ENCODE measurements at regions not wholly inside any gene's neighbourhood (a gene's known extent, or its start where the extent isn't known, plus 50 kb on each side); places are given as distances from the start of the nearest gene placed in this dataset.
A peak's percentile ranks its signal among the peaks of the same experiment; 100 is the strongest.
"Not testable (repeated sequence)": the region's sequence is repeated elsewhere in the genome, so short reads cannot be mapped to it uniquely, and the experiment has no call there.

- 50% methylated on average over 1 of the region's 2 CpGs for whole genome bisulfite sequencing (ENCODE audit: insufficient coverage, low lambda C conversion rate)
- Histone ChIP-seq H3K27me3 (ENCODE audit: control insufficient read depth, insufficient read depth, low read length) (peaks cover 6% of the 10 kb centered on the region), H3K27ac (ENCODE audit: low read length) (no peak overlapping the region), H3K9me3 (ENCODE audit: control insufficient read depth, low read depth, low read length) (no peaks in the 10 kb centered on the region), H3K4me3 (ENCODE audit: low read length) (no peak overlapping the region), H3K4me1 (ENCODE audit: control insufficient read depth, insufficient read depth, low read length) (no peaks in the 10 kb centered on the region), H3K36me3 (ENCODE audit: control insufficient read depth, insufficient read depth, low read length) (no peaks in the 10 kb centered on the region)
- DNase-seq, result no peak
Observed at GRCh38 chr22:25497716-25498115, 66.8 kb upstream of the GRK3 start.

GRCh38 chr22:25500671-25501070 lies 63.8 kb upstream of the GRK3 start:
- H3K36me3 ChIP-seq (ENCODE audit: control insufficient read depth, insufficient read depth, low read length); H3K27ac ChIP-seq (ENCODE audit: low read length); H3K9me3 ChIP-seq (ENCODE audit: control insufficient read depth, low read depth, low read length); H3K4me3 ChIP-seq (ENCODE audit: low read length); H3K4me1 ChIP-seq (ENCODE audit: control insufficient read depth, insufficient read depth, low read length); H3K27me3 ChIP-seq (ENCODE audit: control insufficient read depth, insufficient read depth, low read length); DNase-seq: not testable (repeated sequence)
- 54% methylated on average over 3 of the region's 3 CpGs for WGBS (ENCODE audit: insufficient coverage, low lambda C conversion rate)

GRCh38 chr22:25504017-25504416 lies 60.5 kb upstream of the GRK3 start:
- not testable (repeated sequence) for H3K4me3 ChIP-seq (ENCODE audit: low read length); H3K27ac ChIP-seq (ENCODE audit: low read length); H3K36me3 ChIP-seq (ENCODE audit: control insufficient read depth, insufficient read depth, low read length); H3K9me3 ChIP-seq (ENCODE audit: control insufficient read depth, low read depth, low read length); H3K4me1 ChIP-seq (ENCODE audit: control insufficient read depth, insufficient read depth, low read length); H3K27me3 ChIP-seq (ENCODE audit: control insufficient read depth, insufficient read depth, low read length)
- no CpG with 5 or more reads among the region's 1 CpG for WGBS (ENCODE audit: insufficient coverage, low lambda C conversion rate)
- DNase-seq, result peak; percentile 49 to 56

GRCh38 chr22:25508161-25508560 lies 56.3 kb upstream of the GRK3 start:
- H3K9me3 ChIP-seq (ENCODE audit: control insufficient read depth, low read depth, low read length), result no peaks in the 10 kb centered on the region
- no peaks in the 10 kb centered on the region for H3K27me3 ChIP-seq (ENCODE audit: control insufficient read depth, insufficient read depth, low read length)
- no peak for DNase-seq
- H3K36me3 ChIP-seq (ENCODE audit: control insufficient read depth, insufficient read depth, low read length), result no peaks in the 10 kb centered on the region
- WGBS (ENCODE audit: insufficient coverage, low lambda C conversion rate), result 100% methylated on average over 1 of the region's 3 CpGs
- peaks cover 7% of the 10 kb centered on the region for H3K4me1 ChIP-seq (ENCODE audit: control insufficient read depth, insufficient read depth, low read length)
- H3K4me3 ChIP-seq (ENCODE audit: low read length), result no peak overlapping the region
- H3K27ac ChIP-seq (ENCODE audit: low read length), result no peak overlapping the region

- WGBS (ENCODE audit: insufficient coverage, low lambda C conversion rate), result no CpG with 5 or more reads among the region's 5 CpGs
- Histone ChIP-seq H3K4me1 (ENCODE audit: control insufficient read depth, insufficient read depth, low read length) (peaks cover 7% of the 10 kb centered on the region), H3K27me3 (ENCODE audit: control insufficient read depth, insufficient read depth, low read length) (no peaks in the 10 kb centered on the region), H3K4me3 (ENCODE audit: low read length) (no peak overlapping the region), H3K27ac (ENCODE audit: low read length) (no peak overlapping the region), H3K9me3 (ENCODE audit: control insufficient read depth, low read depth, low read length) (no peaks in the 10 kb centered on the region), H3K36me3 (ENCODE audit: control insufficient read depth, insufficient read depth, low read length) (no peaks in the 10 kb centered on the region)
- DNase-seq, result no peak
Observed at GRCh38 chr22:25508761-25509321, 55.6 kb upstream of the GRK3 start.

GRCh38 chr22:25509374-25509791 lies 55.1 kb upstream of the GRK3 start:
- H3K27me3 ChIP-seq (ENCODE audit: control insufficient read depth, insufficient read depth, low read length), result no peaks in the 10 kb centered on the region
- no peaks in the 10 kb centered on the region for H3K9me3 ChIP-seq (ENCODE audit: control insufficient read depth, low read depth, low read length)
- H3K4me3 ChIP-seq (ENCODE audit: low read length), result no peak overlapping the region
- no peak overlapping the region for H3K27ac ChIP-seq (ENCODE audit: low read length)
- H3K36me3 ChIP-seq (ENCODE audit: control insufficient read depth, insufficient read depth, low read length), result no peaks in the 10 kb centered on the region
- peaks cover 7% of the 10 kb centered on the region for H3K4me1 ChIP-seq (ENCODE audit: control insufficient read depth, insufficient read depth, low read length)
- WGBS (ENCODE audit: insufficient coverage, low lambda C conversion rate), result no CpG with 5 or more reads among the region's 5 CpGs
- DNase-seq, result peak in 1 of 2 donors; percentile 24

- peak; percentile 81 to 92 for DNase-seq
- Histone ChIP-seq H3K36me3 (ENCODE audit: control insufficient read depth, insufficient read depth, low read length) (no peaks in the 10 kb centered on the region), H3K27ac (ENCODE audit: low read length) (peak overlapping the region; percentile 57), H3K27me3 (ENCODE audit: control insufficient read depth, insufficient read depth, low read length) (no peaks in the 10 kb centered on the region), H3K9me3 (ENCODE audit: control insufficient read depth, low read depth, low read length) (no peaks in the 10 kb centered on the region), H3K4me3 (ENCODE audit: low read length) (no peak overlapping the region), H3K4me1 (ENCODE audit: control insufficient read depth, insufficient read depth, low read length) (peaks cover 7% of the 10 kb centered on the region)
- no CpG with 5 or more reads among the region's 3 CpGs for WGBS (ENCODE audit: insufficient coverage, low lambda C conversion rate)
Observed at GRCh38 chr22:25510876-25511275, 53.6 kb upstream of the GRK3 start.

GRCh38 chr22:25511725-25512124 lies 52.8 kb upstream of the GRK3 start:
- Histone ChIP-seq H3K4me3 (ENCODE audit: low read length) (no peak overlapping the region), H3K27me3 (ENCODE audit: control insufficient read depth, insufficient read depth, low read length) (no peaks in the 10 kb centered on the region), H3K36me3 (ENCODE audit: control insufficient read depth, insufficient read depth, low read length) (no peaks in the 10 kb centered on the region), H3K4me1 (ENCODE audit: control insufficient read depth, insufficient read depth, low read length) (peaks cover 7% of the 10 kb centered on the region), H3K9me3 (ENCODE audit: control insufficient read depth, low read depth, low read length) (no peaks in the 10 kb centered on the region), H3K27ac (ENCODE audit: low read length) (no peak overlapping the region)
- DNase-seq, result no peak
- 100% methylated on average over 1 of the region's 3 CpGs for WGBS (ENCODE audit: insufficient coverage, low lambda C conversion rate)

- Histone ChIP-seq H3K36me3 (ENCODE audit: control insufficient read depth, insufficient read depth, low read length) (no peaks in the 10 kb centered on the region), H3K9me3 (ENCODE audit: control insufficient read depth, low read depth, low read length) (no peaks in the 10 kb centered on the region), H3K4me3 (ENCODE audit: low read length) (no peak overlapping the region), H3K27ac (ENCODE audit: low read length) (no peak overlapping the region), H3K27me3 (ENCODE audit: control insufficient read depth, insufficient read depth, low read length) (no peaks in the 10 kb centered on the region), H3K4me1 (ENCODE audit: control insufficient read depth, insufficient read depth, low read length) (peaks cover 4% of the 10 kb centered on the region)
- no peak for DNase-seq
- WGBS (ENCODE audit: insufficient coverage, low lambda C conversion rate), result 100% methylated on average over 2 of the region's 13 CpGs
Observed at GRCh38 chr22:25514436-25515180, 49.9 kb upstream of the GRK3 start.

Measured in large intestine (tissue), 3 donors.